ENCODE measurements at regions not wholly inside any gene's neighbourhood (a gene's known extent, or its start where the extent isn't known, plus 50 kb on each side); places are given as distances from the start of the nearest gene placed in this dataset.
A peak's percentile ranks its signal among the peaks of the same experiment; 100 is the strongest.

- no peak for DNase-seq (ENCODE audit: low read depth)
These were observed 399.4 kb upstream of the HNRNPA3 start for GRCh38 chr2:176813156-176813555.

GRCh38 chr2:176813621-176814049 is 399.0 kb upstream of the HNRNPA3 start:
- DNase-seq (ENCODE audit: low read depth) = no peak

GRCh38 chr2:176814274-176814673 is 398.3 kb upstream of the HNRNPA3 start:
- no peak for DNase-seq (ENCODE audit: low read depth)

- no peak for DNase-seq (ENCODE audit: low read depth)
These were observed 397.7 kb upstream of the HNRNPA3 start for GRCh38 chr2:176814740-176815367.

- no peak for DNase-seq (ENCODE audit: low read depth)
These were observed 395.5 kb upstream of the HNRNPA3 start for GRCh38 chr2:176817061-176817565.

- DNase-seq (ENCODE audit: low read depth) = no peak
These were observed 394.5 kb upstream of the HNRNPA3 start for GRCh38 chr2:176818076-176818475.

- DNase-seq (ENCODE audit: low read depth) = no peak
These were observed 394.0 kb upstream of the HNRNPA3 start for GRCh38 chr2:176818617-176819016.

GRCh38 chr2:176819306-176819705 is 393.3 kb upstream of the HNRNPA3 start:
- DNase-seq (ENCODE audit: low read depth) = no peak

- no peak for DNase-seq (ENCODE audit: low read depth)
These were observed 392.1 kb upstream of the HNRNPA3 start for GRCh38 chr2:176820371-176820932.

GRCh38 chr2:176821350-176821749 is 391.2 kb upstream of the HNRNPA3 start:
- DNase-seq (ENCODE audit: low read depth) = no peak

- no peak for DNase-seq (ENCODE audit: low read depth)
These were observed 390.5 kb upstream of the HNRNPA3 start for GRCh38 chr2:176822060-176822459.

- DNase-seq (ENCODE audit: low read depth) = no peak
These were observed 386.2 kb upstream of the HNRNPA3 start for GRCh38 chr2:176826356-176826755.

- peak; percentile 22 for DNase-seq (ENCODE audit: low read depth)
These were observed 385.5 kb upstream of the HNRNPA3 start for GRCh38 chr2:176826984-176827668.

- no peak for DNase-seq (ENCODE audit: low read depth)
These were observed 382.2 kb upstream of the HNRNPA3 start for GRCh38 chr2:176830362-176830761.

GRCh38 chr2:176832086-176832485 is 380.5 kb upstream of the HNRNPA3 start:
- DNase-seq (ENCODE audit: low read depth) = no peak

GRCh38 chr2:176833671-176834070 is 378.9 kb upstream of the HNRNPA3 start:
- DNase-seq (ENCODE audit: low read depth) = no peak

- no peak for DNase-seq (ENCODE audit: low read depth)
These were observed 378.4 kb upstream of the HNRNPA3 start for GRCh38 chr2:176834226-176834625.

GRCh38 chr2:176843208-176843607 is 369.4 kb upstream of the HNRNPA3 start:
- no peak for DNase-seq (ENCODE audit: low read depth)

GRCh38 chr2:176844461-176844860 is 368.1 kb upstream of the HNRNPA3 start:
- no peak for DNase-seq (ENCODE audit: low read depth)

GRCh38 chr2:176845718-176846117 is 366.9 kb upstream of the HNRNPA3 start:
- DNase-seq (ENCODE audit: low read depth) = no peak

- DNase-seq (ENCODE audit: low read depth) = no peak
These were observed 365.0 kb upstream of the HNRNPA3 start for GRCh38 chr2:176847575-176847974.

- DNase-seq (ENCODE audit: low read depth) = no peak
These were observed 363.8 kb upstream of the HNRNPA3 start for GRCh38 chr2:176848844-176849243.

GRCh38 chr2:176851200-176851888 is 361.2 kb upstream of the HNRNPA3 start:
- DNase-seq (ENCODE audit: low read depth) = no peak

All from stimulated activated CD8-positive, alpha-beta memory T cell treated with anti-CD3 and anti-CD28 coated beads, Interleukin-7, amount 100 ng/mL, for 24 hours (primary cell).